ENCODE measurements at regions not wholly inside any gene's neighbourhood (a gene's known extent, or its start where the extent isn't known, plus 50 kb on each side); places are given as distances from the start of the nearest gene placed in this dataset.

DNA sequence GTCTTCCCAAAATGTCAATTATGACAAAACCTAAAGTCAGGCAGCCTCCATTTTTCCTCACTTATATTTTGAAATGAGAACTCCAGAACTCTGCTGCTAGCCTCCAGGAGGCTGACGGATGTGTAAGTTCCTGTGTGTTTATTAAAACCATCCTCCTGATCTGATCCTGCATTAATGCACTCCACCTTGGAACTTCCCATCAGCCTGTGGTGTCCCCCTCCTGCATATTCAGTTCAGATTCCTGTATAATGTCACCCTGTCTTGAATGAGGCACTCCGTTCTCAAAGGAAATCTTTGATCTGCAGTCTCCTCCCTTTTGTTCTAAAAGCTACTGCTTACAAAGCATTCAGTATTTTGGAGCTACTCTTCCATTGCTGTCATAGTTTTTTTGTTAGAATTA, 318.2 kb upstream of the ONECUT1 start:
- TF ChIP-seq, protein P1, sequence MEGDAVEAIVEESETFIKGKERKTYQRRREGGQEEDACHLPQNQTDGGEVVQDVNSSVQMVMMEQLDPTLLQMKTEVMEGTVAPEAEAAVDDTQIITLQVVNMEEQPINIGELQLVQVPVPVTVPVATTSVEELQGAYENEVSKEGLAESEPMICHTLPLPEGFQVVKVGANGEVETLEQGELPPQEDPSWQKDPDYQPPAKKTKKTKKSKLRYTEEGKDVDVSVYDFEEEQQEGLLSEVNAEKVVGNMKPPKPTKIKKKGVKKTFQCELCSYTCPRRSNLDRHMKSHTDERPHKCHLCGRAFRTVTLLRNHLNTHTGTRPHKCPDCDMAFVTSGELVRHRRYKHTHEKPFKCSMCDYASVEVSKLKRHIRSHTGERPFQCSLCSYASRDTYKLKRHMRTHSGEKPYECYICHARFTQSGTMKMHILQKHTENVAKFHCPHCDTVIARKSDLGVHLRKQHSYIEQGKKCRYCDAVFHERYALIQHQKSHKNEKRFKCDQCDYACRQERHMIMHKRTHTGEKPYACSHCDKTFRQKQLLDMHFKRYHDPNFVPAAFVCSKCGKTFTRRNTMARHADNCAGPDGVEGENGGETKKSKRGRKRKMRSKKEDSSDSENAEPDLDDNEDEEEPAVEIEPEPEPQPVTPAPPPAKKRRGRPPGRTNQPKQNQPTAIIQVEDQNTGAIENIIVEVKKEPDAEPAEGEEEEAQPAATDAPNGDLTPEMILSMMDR (IDR thresholded peaks at IDR 0.05; ENCODE audit: poor library complexity) = no peak
- TF ChIP-seq EZH2 (IDR thresholded peaks at IDR 0.05; ENCODE audit: borderline replicate concordance) = no peak
